K562 (cell line): ENCODE measurements at regions not wholly inside any gene's neighbourhood (a gene's known extent, or its start where the extent isn't known, plus 50 kb on each side); places are given as distances from the start of the nearest gene placed in this dataset.

Experiments used
- ATAC-seq: fragments of 200-7000 bp; cut with Tn5 transposase; 3 replicates; pipeline ENCODE4 v1.9.1; 2020; ENCODE audit warnings: moderate library complexity
- BruUV-seq: library from RNA; stranded (reverse); fragments of 400-500 nt; replicated peaks from 2 replicates; lab custom pipeline; 2021; lab: Mats Ljungman, UMichigan
- CTCF ChIA-PET: fragments of 300-600 bp; formaldehyde crosslinking; extraction: SDS; loops from one replicate; lab custom pipeline; 2021; ENCODE audit warnings: low intra/inter-chr PET ratio; lab: Yijun Ruan, JAX
- POLR2A ChIA-PET: fragments of 300-600, 350-650 bp; sonication (Branson Sonifier 250); formaldehyde crosslinking; extraction: SDS; loops from one replicate; lab custom pipeline; 2021; ENCODE audit warnings: antibody characterized with exemption, inconsistent platforms; lab: Yijun Ruan, JAX
- DNase-seq, 4 experiments: peaks; one replicate each; pipeline versions ENCODE4 v3.0.0 to v3.0.0-alpha.2; 2011 to 2018; ENCODE audit warnings: low spot score in 3 of 4, mixed read lengths in 3 of 4; ENCODE audit errors: extremely low read depth in 1 of 4
- FAIRE-seq: peaks from 2 replicates; lab custom pipeline; 2011; peaks lifted over from hg19 to GRCh38; lab: Jason Lieb, UNC
- H2AFZ ChIP-seq: 2 replicates; pipeline ENCODE4 v1.6.0; 2011; ENCODE audit warnings: low read depth, low read length, control low read depth, inconsistent platforms
- H3K27ac ChIP-seq: fragments of 200-600 bp; 3 replicates; pipeline ENCODE4 v1.8.0; 2011; ENCODE audit warnings: low read depth, mild to moderate bottlenecking, control low read depth, inconsistent platforms, low read length, moderate library complexity, mixed read lengths; ENCODE audit errors: extremely low read depth
- H3K27me3 ChIP-seq, 2 experiments: fragments of 300-600 bp in 1 of 2; 2 replicates in 1 of 2; 3 replicates in 1 of 2; pipeline versions ENCODE4 v1.6.0 to v1.8.0; 2011; ENCODE audit warnings: inconsistent platforms in 2 of 2, low read length in 2 of 2, mild to moderate bottlenecking in 1 of 2, mixed read lengths in 1 of 2, moderate library complexity in 1 of 2; ENCODE audit not compliant: control insufficient read depth in 2 of 2, insufficient read depth in 2 of 2
- H3K36me3 ChIP-seq: fragments of 300-600 bp; 3 replicates; pipeline ENCODE4 v1.8.0; 2011; ENCODE audit warnings: mild to moderate bottlenecking, low read length, inconsistent platforms; ENCODE audit not compliant: control insufficient read depth, insufficient read depth
- H3K4me1 ChIP-seq, 2 experiments: fragments of 200-600 bp in 1 of 2; replicated peaks in 1 of 2; 2 replicates in 1 of 2; 3 replicates in 1 of 2; pipeline versions ENCODE4 v1.5.1 to v1.8.0; 2011; ENCODE audit warnings: inconsistent platforms in 2 of 2, low read length in 2 of 2, mild to moderate bottlenecking in 1 of 2, mixed read lengths in 1 of 2, moderate library complexity in 1 of 2; ENCODE audit not compliant: control insufficient read depth in 2 of 2, insufficient read depth in 2 of 2
- H3K4me2 ChIP-seq: 2 replicates; pipeline ENCODE4 v1.6.1; 2011; ENCODE audit warnings: low read length, control low read depth, inconsistent platforms, mixed read lengths; ENCODE audit not compliant: insufficient read depth
- H3K4me3 ChIP-seq: fragments of 200-600 bp; sonication (generic), shearing (Covaris generic); 2 replicates; pipeline ENCODE4 v1.5.1; 2016; ENCODE audit warnings: control low read depth, inconsistent platforms
- H3K79me2 ChIP-seq: fragments of 200-600 bp; 3 replicates; pipeline ENCODE4 v1.8.0; 2011; ENCODE audit warnings: low read length, inconsistent platforms; ENCODE audit not compliant: control insufficient read depth, insufficient read depth
- H3K9ac ChIP-seq, 2 experiments: 2 replicates each; pipeline versions ENCODE4 v1.6.0 to v1.6.1; 2011; ENCODE audit warnings: low read depth in 2 of 2, low read length in 2 of 2, control low read depth in 1 of 2, inconsistent platforms in 1 of 2, mild to moderate bottlenecking in 1 of 2, mixed read lengths in 1 of 2; ENCODE audit not compliant: insufficient read depth in 1 of 2
- H3K9me1 ChIP-seq: one replicate; pipeline ENCODE4 v1.6.0; 2011; ENCODE audit warnings: inconsistent platforms, mild to moderate bottlenecking, low read length, moderate library complexity; ENCODE audit not compliant: control insufficient read depth, insufficient read depth
- H3K9me3 ChIP-seq: replicated peaks from 2 replicates; pipeline ENCODE4 v1.5.1; 2011; ENCODE audit warnings: low read depth, low read length, inconsistent platforms; ENCODE audit not compliant: control insufficient read depth, insufficient read depth
- H4K20me1 ChIP-seq: replicated peaks from 2 replicates; pipeline ENCODE4 v1.6.1; 2011; ENCODE audit warnings: low read length, inconsistent platforms, mixed read lengths; ENCODE audit not compliant: control insufficient read depth, insufficient read depth
- ATF3 ChIP-seq, 2 experiments: fragments of 450-650 bp in 1 of 2; sonication (generic) in 1 of 2; formaldehyde crosslinking in 1 of 2; IDR thresholded peaks in 1 of 2; conservative IDR thresholded peaks in 1 of 2; 2 replicates each; pipeline versions ENCODE4 v1.6.1 to v1.8.1; 2016 to 2023; ENCODE audit warnings: mild to moderate bottlenecking in 2 of 2, moderate library complexity in 2 of 2, inconsistent platforms in 1 of 2, missing genetic modification reagents in 1 of 2
- CLOCK ChIP-seq: fragments of 250-450 bp; sonication (Bioruptor Pico); IDR thresholded peaks from 2 replicates; pipeline ENCODE4 v1.4.0; 2020; ENCODE audit warnings: mild to moderate bottlenecking, moderate library complexity, borderline replicate concordance
- HMBOX1 ChIP-seq: sonication (generic); IDR thresholded peaks from 2 replicates; pipeline ENCODE4 v1.6.1; 2016
- JUN ChIP-seq, 2 experiments: sonication (generic) in 1 of 2; formaldehyde crosslinking in 1 of 2; IDR thresholded peaks; 2 replicates each; pipeline versions ENCODE4 v1.6.1 to v1.8.0; 2012 to 2022; ENCODE audit warnings: borderline replicate concordance in 2 of 2, mild to moderate bottlenecking in 2 of 2, improper control_type of control experiment in 1 of 2, low read depth in 1 of 2, low read length in 1 of 2, missing genetic modification reagents in 1 of 2
- SMC3 ChIP-seq: conservative IDR thresholded peaks from 2 replicates; pipeline ENCODE4 v1.6.1; 2011; ENCODE audit warnings: low read depth, low read length, improper control_type of control experiment; ENCODE audit not compliant: insufficient read depth
- STAT5A ChIP-seq: IDR thresholded peaks from 2 replicates; pipeline ENCODE4 v1.6.1; 2012; ENCODE audit warnings: low read length, inconsistent platforms, borderline replicate concordance
- XRCC5 ChIP-seq: fragments of 200-400 bp; formaldehyde crosslinking; IDR thresholded peaks from 2 replicates; pipeline ENCODE4 v1.6.1; 2017; ENCODE audit warnings: low read depth, mild to moderate bottlenecking, low read length
- ZBTB7A ChIP-seq: IDR thresholded peaks from 2 replicates; pipeline ENCODE4 v1.6.1; 2011; ENCODE audit warnings: low read depth, mild to moderate bottlenecking, low read length, moderate library complexity, borderline replicate concordance; ENCODE audit not compliant: control insufficient read depth
- ZNF384 ChIP-seq: IDR thresholded peaks from 2 replicates; pipeline ENCODE4 v1.6.1; 2012; ENCODE audit warnings: low read depth, low read length, improper control_type of control experiment
- ZNF707 ChIP-seq: fragments of 250-450 bp; sonication (Bioruptor Pico); conservative IDR thresholded peaks from 2 replicates; pipeline ENCODE4 v1.8.0; 2022; ENCODE audit warnings: inconsistent platforms, mild to moderate bottlenecking, moderate library complexity
- WGBS: fragments of 100-300 bp; shearing (Covaris generic); methylation state at CpG from one replicate; pipeline ENCODE4 v1.1.6; 2016; ENCODE audit warnings: low coverage, mixed read lengths; ENCODE audit not compliant: insufficient coverage; ENCODE audit errors: missing lambda C conversion rate; 5-methylcytosine and 5-hydroxymethylcytosine counted together
- in situ Hi-C: fragments of 300-500 bp; cut with MboI; formaldehyde crosslinking; loops from 4 replicates; pipeline ENCODE4 v1.15.0; 2018; ENCODE audit warnings: inconsistent platforms, mixed read lengths
- intact Hi-C: fragments of 100-400 bp; cut with micrococcal nuclease; formaldehyde crosslinking; loops from 2 replicates; pipeline ENCODE4 v1.14.2; 2022
- TF ChIP-seq, protein P1 (sequence below): IDR thresholded peaks from 3 replicates; pipeline ENCODE4 v1.6.1; 2011; ENCODE audit warnings: borderline replicate concordance, mild to moderate bottlenecking, moderate library complexity; ENCODE audit not compliant: insufficient read length; ENCODE audit errors: extremely low read depth

DNA sequence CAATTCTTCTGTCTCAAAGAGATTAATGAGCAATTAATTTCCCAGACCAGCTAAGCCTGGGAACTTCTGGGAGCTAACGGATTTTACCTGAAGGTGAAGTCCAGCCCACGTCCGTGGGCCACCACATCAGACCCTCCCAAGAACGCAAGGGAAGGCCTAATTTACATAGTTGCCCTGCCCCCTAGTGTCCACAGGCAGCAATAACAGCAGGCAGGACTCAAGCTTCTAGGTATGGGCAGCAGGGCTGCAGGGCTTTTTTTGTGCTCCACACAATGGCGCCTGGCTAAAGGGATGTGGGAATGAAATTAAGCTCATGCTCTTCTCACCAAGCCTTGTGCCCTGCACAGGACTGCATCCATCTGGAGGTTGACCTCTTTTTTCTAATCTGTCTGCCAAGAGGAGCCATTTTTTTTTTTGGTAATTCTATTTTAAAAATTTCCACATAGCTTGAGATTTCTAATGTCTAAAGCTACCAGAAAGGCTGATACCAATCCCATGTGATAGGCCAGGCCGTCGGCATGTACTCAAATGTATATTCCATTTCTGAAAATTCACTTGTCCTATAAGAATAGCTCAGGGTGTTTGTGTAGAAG, 111.9 kb upstream of the TMEM164 start:
- Histone ChIP-seq H2AFZ (peak overlapping the region; percentile 86), H3K4me1 (peaks cover 7 to 21% of the 10 kb centered on the region in 2 experiments; a peak in 4 of 5 replicates), H3K27me3 (no peaks in the 10 kb centered on the region), H3K9me3 (no peaks in the 10 kb centered on the region), H4K20me1 (no peaks in the 10 kb centered on the region), H3K27ac (no peak overlapping the region), H3K4me3 (no peak overlapping the region), H3K9ac (no peak overlapping the region), H3K9me1 (no peaks in the 10 kb centered on the region), H3K36me3 (no peaks in the 10 kb centered on the region), H3K79me2 (no peaks in the 10 kb centered on the region), H3K4me2 (peak overlapping the region; percentile 22; the same call in 1 of the 2 replicates)
- intact Hi-C loops: loop anchor here (1.0 to 2.0 kb wide), 2 partner anchors 255 to 406 kb away; no protein-coding TSS in a partner anchor
- peak; percentile 91 for FAIRE-seq
- POLR2A ChIA-PET: interaction anchor here (0.6 kb wide), 1 partner anchor 11 kb away, joined by 3 read pairs; no protein-coding TSS in a partner anchor
- 4% methylated on average over 7 of the region's 7 CpGs for WGBS
- CTCF ChIA-PET: interaction anchor here (0.8 to 2.5 kb wide), 2 partner anchors 179 to 405 kb away, joined by 5 to 13 read pairs; no protein-coding TSS in a partner anchor
- BruUV-seq: no TSS peak
- ATAC-seq: peak; percentile 88
- peak; percentile 68 to 83 (median 70) for DNase-seq
- in situ Hi-C loops: loop anchor here (10.0 kb wide), 1 partner anchor 416 kb away; no protein-coding TSS in a partner anchor
- TF ChIP-seq ATF3 (IDR thresholded peaks at IDR 0.05): no peak
- TF ChIP-seq ATF3 (CRISPR knock-in tag; conservative IDR thresholded peaks at IDR 0.05): no peak
- TF ChIP-seq HMBOX1: 0 out of 2 replicates have a peak, but pooled peaks have one; percentile 41
- TF ChIP-seq STAT5A: no peak
- TF ChIP-seq, protein P1, sequence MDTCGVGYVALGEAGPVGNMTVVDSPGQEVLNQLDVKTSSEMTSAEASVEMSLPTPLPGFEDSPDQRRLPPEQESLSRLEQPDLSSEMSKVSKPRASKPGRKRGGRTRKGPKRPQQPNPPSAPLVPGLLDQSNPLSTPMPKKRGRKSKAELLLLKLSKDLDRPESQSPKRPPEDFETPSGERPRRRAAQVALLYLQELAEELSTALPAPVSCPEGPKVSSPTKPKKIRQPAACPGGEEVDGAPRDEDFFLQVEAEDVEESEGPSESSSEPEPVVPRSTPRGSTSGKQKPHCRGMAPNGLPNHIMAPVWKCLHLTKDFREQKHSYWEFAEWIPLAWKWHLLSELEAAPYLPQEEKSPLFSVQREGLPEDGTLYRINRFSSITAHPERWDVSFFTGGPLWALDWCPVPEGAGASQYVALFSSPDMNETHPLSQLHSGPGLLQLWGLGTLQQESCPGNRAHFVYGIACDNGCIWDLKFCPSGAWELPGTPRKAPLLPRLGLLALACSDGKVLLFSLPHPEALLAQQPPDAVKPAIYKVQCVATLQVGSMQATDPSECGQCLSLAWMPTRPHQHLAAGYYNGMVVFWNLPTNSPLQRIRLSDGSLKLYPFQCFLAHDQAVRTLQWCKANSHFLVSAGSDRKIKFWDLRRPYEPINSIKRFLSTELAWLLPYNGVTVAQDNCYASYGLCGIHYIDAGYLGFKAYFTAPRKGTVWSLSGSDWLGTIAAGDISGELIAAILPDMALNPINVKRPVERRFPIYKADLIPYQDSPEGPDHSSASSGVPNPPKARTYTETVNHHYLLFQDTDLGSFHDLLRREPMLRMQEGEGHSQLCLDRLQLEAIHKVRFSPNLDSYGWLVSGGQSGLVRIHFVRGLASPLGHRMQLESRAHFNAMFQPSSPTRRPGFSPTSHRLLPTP: no peak
- 0 out of 2 replicates have a peak, but pooled peaks have one; percentile 37 for TF ChIP-seq ZNF384
- 0 out of 2 replicates have a peak, but pooled peaks have one; percentile 40 for TF ChIP-seq ZBTB7A
- TF ChIP-seq JUN (IDR thresholded peaks at IDR 0.05; ENCODE audit: borderline replicate concordance, low read depth, low read length): no peak
- TF ChIP-seq JUN (CRISPR knock-in tag; IDR thresholded peaks at IDR 0.05; ENCODE audit: borderline replicate concordance): no peak
- TF ChIP-seq CLOCK (CRISPR knock-in tag): no peak
- peak; percentile 62; the same call in 1 of the 2 replicates for TF ChIP-seq XRCC5
- no peak for TF ChIP-seq ZNF707
- peak; percentile 65 for TF ChIP-seq SMC3
